Chondrocyte (in vitro differentiated cells): ENCODE measurements at regions not wholly inside any gene's neighbourhood (a gene's known extent, or its start where the extent isn't known, plus 50 kb on each side); places are given as distances from the start of the nearest gene placed in this dataset.

Experiments used
- DNase-seq: peaks from one replicate; pipeline ENCODE4 v3.0.0; 2021; ENCODE audit warnings: mixed read lengths, low spot score
- H3K27ac Mint-ChIP-seq: one replicate; pipeline ENCODE4 v1.8.0; 2021; ENCODE audit warnings: mild to moderate bottlenecking, moderate library complexity, mixed read lengths; ENCODE audit not compliant: unreplicated experiment
- H3K27me3 Mint-ChIP-seq: 2 replicates; pipeline ENCODE4 v1.8.0; 2021; ENCODE audit warnings: low read depth, mixed read lengths
- H3K36me3 Mint-ChIP-seq: 2 replicates; pipeline ENCODE4 v1.8.0; 2021; ENCODE audit warnings: low read depth, mixed read lengths
- H3K4me1 Mint-ChIP-seq: 2 replicates; pipeline ENCODE4 v1.8.0; 2021; ENCODE audit warnings: low read depth, mild to moderate bottlenecking, mixed read lengths
- H3K4me3 Mint-ChIP-seq: one replicate; pipeline ENCODE4 v1.8.0; 2021; ENCODE audit warnings: mild to moderate bottlenecking, moderate library complexity, mixed read lengths; ENCODE audit not compliant: unreplicated experiment
- H3K9me3 Mint-ChIP-seq: 2 replicates; pipeline ENCODE4 v1.8.0; 2021; ENCODE audit warnings: low read depth, mixed read lengths
- CTCF ChIP-seq: fragments of 200-600 bp; sonication (generic); IDR thresholded peaks from 2 replicates; pipeline ENCODE4 v1.5.0; 2021; ENCODE audit warnings: antibody characterized with exemption, mild to moderate bottlenecking, moderate library complexity

GRCh38 chr4:116839826-116840225, 245.6 kb downstream of the TRAM1L1 start:
- no peak for DNase-seq
- TF ChIP-seq CTCF = no peak
- Mint-ChIP-seq H3K9me3 (no peaks in the 10 kb centered on the region), H3K36me3 (no peaks in the 10 kb centered on the region), H3K4me1 (peaks cover 3% of the 10 kb centered on the region), H3K27ac (no peak overlapping the region), H3K4me3 (no peak overlapping the region), H3K27me3 (peaks cover 3% of the 10 kb centered on the region)

DNA sequence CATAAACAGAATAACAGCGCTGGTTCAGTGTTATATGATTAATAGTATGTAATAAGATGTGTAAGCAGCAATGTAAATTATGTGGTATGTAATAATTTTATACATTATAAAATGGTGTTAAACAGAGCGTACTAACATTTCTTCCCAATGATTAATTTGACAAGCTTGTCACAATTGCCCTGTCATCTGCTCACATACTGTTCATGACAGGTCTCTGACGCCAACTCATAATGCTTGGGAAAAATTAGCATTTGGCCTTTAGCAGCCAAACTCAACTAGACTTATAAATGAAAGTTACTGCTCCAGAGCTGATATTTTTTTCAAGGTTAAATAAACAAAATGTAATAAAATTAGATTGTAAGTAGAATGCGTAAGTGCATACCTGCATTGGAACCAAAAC, 246.8 kb downstream of the TRAM1L1 start:
- H3K9me3 Mint-ChIP-seq = peaks cover 6% of the 10 kb centered on the region
- TF ChIP-seq CTCF = no peak
- H3K27me3 Mint-ChIP-seq = no peaks in the 10 kb centered on the region
- no peak for DNase-seq
- no peaks in the 10 kb centered on the region for H3K36me3 Mint-ChIP-seq
- H3K4me1 Mint-ChIP-seq = peaks cover 3% of the 10 kb centered on the region
- H3K27ac Mint-ChIP-seq = no peak overlapping the region
- H3K4me3 Mint-ChIP-seq = no peak overlapping the region

DNA sequence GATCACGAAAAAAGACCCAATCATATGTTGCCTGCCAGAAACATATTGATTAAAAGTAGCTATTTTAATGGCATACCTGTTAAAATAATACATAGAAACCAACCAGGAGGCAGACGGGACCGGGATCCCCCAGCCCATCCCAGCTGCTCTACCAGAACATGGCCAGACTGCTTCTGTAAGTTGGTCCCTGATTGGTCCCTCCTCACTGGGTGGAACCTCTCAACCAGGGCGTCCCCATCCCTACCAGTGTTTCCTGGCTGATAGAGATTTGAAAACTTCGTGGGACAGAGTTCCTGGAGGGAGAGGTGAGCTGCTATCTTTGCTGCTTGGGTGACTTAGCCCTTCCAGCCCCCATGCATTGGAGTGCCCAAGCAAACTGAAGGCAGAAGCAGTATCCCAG, 256.2 kb downstream of the TRAM1L1 start:
- H3K4me3 Mint-ChIP-seq = no peak overlapping the region
- no peak overlapping the region for H3K27ac Mint-ChIP-seq
- TF ChIP-seq CTCF = no peak
- no peak for DNase-seq
- H3K36me3 Mint-ChIP-seq = peaks cover 2% of the 10 kb centered on the region
- peaks cover 16% of the 10 kb centered on the region for H3K9me3 Mint-ChIP-seq
- H3K27me3 Mint-ChIP-seq = no peaks in the 10 kb centered on the region
- H3K4me1 Mint-ChIP-seq = no peaks in the 10 kb centered on the region

GRCh38 chr4:116824172-116824571, 261.2 kb downstream of the TRAM1L1 start:
- TF ChIP-seq CTCF = no peak
- Mint-ChIP-seq H3K4me3 (no peak overlapping the region), H3K36me3 (no peaks in the 10 kb centered on the region), H3K27ac (no peak overlapping the region), H3K4me1 (no peaks in the 10 kb centered on the region), H3K27me3 (no peaks in the 10 kb centered on the region), H3K9me3 (peaks cover 8% of the 10 kb centered on the region)
- no peak for DNase-seq

GRCh38 chr4:116811730-116812129, 273.6 kb downstream of the TRAM1L1 start:
- Mint-ChIP-seq H3K4me3 (no peak overlapping the region), H3K36me3 (peaks cover 2% of the 10 kb centered on the region), H3K27ac (no peak overlapping the region), H3K4me1 (no peaks in the 10 kb centered on the region), H3K9me3 (peaks cover 5% of the 10 kb centered on the region), H3K27me3 (no peaks in the 10 kb centered on the region)
- DNase-seq = no peak
- TF ChIP-seq CTCF = no peak
